ENCODE measurements at regions not wholly inside any gene's neighbourhood (a gene's known extent, or its start where the extent isn't known, plus 50 kb on each side); places are given as distances from the start of the nearest gene placed in this dataset.

GRCh38 chr2:51734115-51734514 is 702.2 kb upstream of the NRXN1 start:
- no peaks in the 10 kb centered on the region for H3K4me1 ChIP-seq (ENCODE audit: control insufficient read depth in 3 of 3, insufficient read depth in 3 of 3, low read length in 3 of 3)
- no peaks in the 10 kb centered on the region for H3K27me3 ChIP-seq (ENCODE audit: control insufficient read depth in 3 of 3, insufficient read depth in 3 of 3, low read length in 3 of 3)
- no peak overlapping the region for H3K9ac ChIP-seq (ENCODE audit: low read depth in 1 of 3, low read length in 3 of 3)
- H3K27ac ChIP-seq (ENCODE audit: low read depth, low read length) = no peak overlapping the region
- H3K4me3 ChIP-seq (ENCODE audit: low read length in 3 of 3) = no peak overlapping the region
- H3K36me3 ChIP-seq (ENCODE audit: control insufficient read depth in 3 of 3, insufficient read depth in 3 of 3, low read length in 3 of 3) = no peaks in the 10 kb centered on the region
- H3K9me3 ChIP-seq (ENCODE audit: control insufficient read depth in 3 of 3, low read length in 3 of 3) = no peaks in the 10 kb centered on the region

GRCh38 chr2:51723691-51724090 is 691.8 kb upstream of the NRXN1 start:
- H3K36me3 ChIP-seq (ENCODE audit: control insufficient read depth in 3 of 3, insufficient read depth in 3 of 3, low read length in 3 of 3) = no peaks in the 10 kb centered on the region
- no peak overlapping the region for H3K4me3 ChIP-seq (ENCODE audit: low read length in 3 of 3)
- no peak overlapping the region for H3K9ac ChIP-seq (ENCODE audit: low read depth in 1 of 3, low read length in 3 of 3)
- no peaks in the 10 kb centered on the region for H3K4me1 ChIP-seq (ENCODE audit: control insufficient read depth in 3 of 3, insufficient read depth in 3 of 3, low read length in 3 of 3)
- peaks cover 0 to 1% (median 0%) of the 10 kb centered on the region in 3 donors for H3K9me3 ChIP-seq (ENCODE audit: control insufficient read depth in 3 of 3, low read length in 3 of 3)
- H3K27me3 ChIP-seq (ENCODE audit: control insufficient read depth in 3 of 3, insufficient read depth in 3 of 3, low read length in 3 of 3) = no peaks in the 10 kb centered on the region
- no peak overlapping the region for H3K27ac ChIP-seq (ENCODE audit: low read depth, low read length)

GRCh38 chr2:51722311-51722710 is 690.4 kb upstream of the NRXN1 start:
- H3K36me3 ChIP-seq (ENCODE audit: control insufficient read depth in 3 of 3, insufficient read depth in 3 of 3, low read length in 3 of 3) = no peaks in the 10 kb centered on the region

DNA sequence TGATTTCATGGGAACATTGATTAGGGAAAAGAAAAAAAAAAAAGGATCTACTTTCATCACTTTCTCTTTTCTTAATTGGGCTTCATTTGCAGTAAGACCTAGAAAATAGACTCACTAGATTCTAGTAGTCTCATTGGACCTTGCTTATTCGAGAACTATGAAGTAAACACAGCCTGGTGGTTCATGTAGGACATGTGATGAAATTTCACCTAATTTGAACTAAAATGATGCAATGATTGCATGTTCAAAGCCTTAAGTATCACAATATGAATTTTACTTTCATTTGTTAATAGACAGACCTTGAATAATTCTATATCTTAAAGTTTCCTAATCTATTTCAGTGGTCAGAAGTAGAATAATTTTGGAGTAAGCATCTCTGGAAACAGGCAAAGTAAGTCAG is 688.9 kb upstream of the NRXN1 start:
- H3K27ac ChIP-seq (ENCODE audit: low read depth, low read length) = no peak overlapping the region
- H3K4me3 ChIP-seq (ENCODE audit: low read length in 3 of 3) = no peak overlapping the region
- H3K27me3 ChIP-seq (ENCODE audit: control insufficient read depth in 3 of 3, insufficient read depth in 3 of 3, low read length in 3 of 3) = no peaks in the 10 kb centered on the region
- H3K4me1 ChIP-seq (ENCODE audit: control insufficient read depth in 3 of 3, insufficient read depth in 3 of 3, low read length in 3 of 3) = no peaks in the 10 kb centered on the region
- peaks cover 0 to 2% (median 0%) of the 10 kb centered on the region in 3 donors for H3K9me3 ChIP-seq (ENCODE audit: control insufficient read depth in 3 of 3, low read length in 3 of 3)
- H3K36me3 ChIP-seq (ENCODE audit: control insufficient read depth in 3 of 3, insufficient read depth in 3 of 3, low read length in 3 of 3) = no peaks in the 10 kb centered on the region
- no peak overlapping the region for H3K9ac ChIP-seq (ENCODE audit: low read depth in 1 of 3, low read length in 3 of 3)

More at GRCh38 chr2:51722311-51722710, 690.4 kb upstream of the NRXN1 start:
- Histone ChIP-seq H3K9me3 (ENCODE audit: control insufficient read depth in 3 of 3, low read length in 3 of 3) (peaks cover 0 to 2% (median 0%) of the 10 kb centered on the region in 3 donors), H3K4me3 (ENCODE audit: low read length in 3 of 3) (no peak overlapping the region), H3K27ac (ENCODE audit: low read depth, low read length) (no peak overlapping the region), H3K9ac (ENCODE audit: low read depth in 1 of 3, low read length in 3 of 3) (no peak overlapping the region), H3K4me1 (ENCODE audit: control insufficient read depth in 3 of 3, insufficient read depth in 3 of 3, low read length in 3 of 3) (no peaks in the 10 kb centered on the region), H3K27me3 (ENCODE audit: control insufficient read depth in 3 of 3, insufficient read depth in 3 of 3, low read length in 3 of 3) (no peaks in the 10 kb centered on the region)

DNA sequence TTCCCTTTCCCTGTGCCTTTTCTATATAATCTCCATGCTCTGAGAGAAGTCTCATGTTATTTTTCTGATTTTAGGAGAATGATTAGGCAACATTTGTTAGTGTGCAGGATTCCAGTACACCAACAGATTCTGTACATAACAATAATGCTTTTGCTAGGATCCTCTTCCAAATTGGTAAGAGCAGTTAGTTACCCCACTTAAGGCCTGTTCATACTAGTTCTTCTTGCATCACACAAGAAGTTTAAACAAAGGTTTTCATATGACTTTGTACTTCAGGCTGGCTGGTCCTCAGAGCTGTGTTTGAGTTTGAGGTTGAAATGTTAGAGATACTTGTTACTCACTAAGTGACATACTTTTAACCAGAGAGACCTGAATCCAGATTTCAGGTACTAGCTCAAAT is 686.9 kb upstream of the NRXN1 start:
- Histone ChIP-seq H3K9me3 (ENCODE audit: control insufficient read depth in 3 of 3, low read length in 3 of 3) (peaks cover 0 to 2% (median 0%) of the 10 kb centered on the region in 3 donors), H3K4me1 (ENCODE audit: control insufficient read depth in 3 of 3, insufficient read depth in 3 of 3, low read length in 3 of 3) (no peaks in the 10 kb centered on the region), H3K27ac (ENCODE audit: low read depth, low read length) (no peak overlapping the region), H3K36me3 (ENCODE audit: control insufficient read depth in 3 of 3, insufficient read depth in 3 of 3, low read length in 3 of 3) (no peaks in the 10 kb centered on the region), H3K9ac (ENCODE audit: low read depth in 1 of 3, low read length in 3 of 3) (no peak overlapping the region), H3K4me3 (ENCODE audit: low read length in 3 of 3) (no peak overlapping the region), H3K27me3 (ENCODE audit: control insufficient read depth in 3 of 3, insufficient read depth in 3 of 3, low read length in 3 of 3) (no peaks in the 10 kb centered on the region)

DNA sequence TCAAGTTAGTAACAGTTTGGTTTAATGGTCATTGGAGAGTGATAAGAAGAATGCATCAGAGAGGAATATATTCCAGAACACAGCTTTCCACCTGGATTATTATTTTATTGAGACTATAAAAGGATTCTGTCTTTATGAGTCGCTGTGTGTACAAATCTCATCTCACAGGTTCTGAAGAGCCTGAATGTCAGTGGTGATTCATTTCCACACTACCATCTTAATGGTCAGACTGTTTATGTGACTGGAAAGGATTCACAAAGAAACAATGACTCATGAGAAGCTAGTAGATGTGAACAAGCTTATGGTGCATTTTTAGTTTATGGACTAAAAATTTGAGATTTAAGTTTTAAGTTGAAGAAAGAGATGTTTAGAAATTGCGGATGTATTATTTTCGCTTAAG is 685.4 kb upstream of the NRXN1 start:
- Histone ChIP-seq H3K9me3 (ENCODE audit: control insufficient read depth in 3 of 3, low read length in 3 of 3) (peaks cover 0 to 2% (median 0%) of the 10 kb centered on the region in 3 donors), H3K4me3 (ENCODE audit: low read length in 3 of 3) (no peak overlapping the region), H3K27me3 (ENCODE audit: control insufficient read depth in 3 of 3, insufficient read depth in 3 of 3, low read length in 3 of 3) (no peaks in the 10 kb centered on the region), H3K4me1 (ENCODE audit: control insufficient read depth in 3 of 3, insufficient read depth in 3 of 3, low read length in 3 of 3) (no peaks in the 10 kb centered on the region), H3K36me3 (ENCODE audit: control insufficient read depth in 3 of 3, insufficient read depth in 3 of 3, low read length in 3 of 3) (no peaks in the 10 kb centered on the region), H3K27ac (ENCODE audit: low read depth, low read length) (no peak overlapping the region), H3K9ac (ENCODE audit: low read depth in 1 of 3, low read length in 3 of 3) (no peak overlapping the region)

- H3K4me3 ChIP-seq (ENCODE audit: low read length in 3 of 3) = no peak overlapping the region
- no peak overlapping the region for H3K9ac ChIP-seq (ENCODE audit: low read depth in 1 of 3, low read length in 3 of 3)
- no peaks in the 10 kb centered on the region for H3K4me1 ChIP-seq (ENCODE audit: control insufficient read depth in 3 of 3, insufficient read depth in 3 of 3, low read length in 3 of 3)
- no peaks in the 10 kb centered on the region for H3K27me3 ChIP-seq (ENCODE audit: control insufficient read depth in 3 of 3, insufficient read depth in 3 of 3, low read length in 3 of 3)
- H3K9me3 ChIP-seq (ENCODE audit: control insufficient read depth in 3 of 3, low read length in 3 of 3) = no peaks in the 10 kb centered on the region
- no peak overlapping the region for H3K27ac ChIP-seq (ENCODE audit: low read depth, low read length)
- no peaks in the 10 kb centered on the region for H3K36me3 ChIP-seq (ENCODE audit: control insufficient read depth in 3 of 3, insufficient read depth in 3 of 3, low read length in 3 of 3)
Measured at GRCh38 chr2:51711766-51712165, 679.8 kb upstream of the NRXN1 start.

GRCh38 chr2:51710222-51710621 is 678.3 kb upstream of the NRXN1 start:
- no peak overlapping the region for H3K27ac ChIP-seq (ENCODE audit: low read depth, low read length)
- no peak overlapping the region for H3K9ac ChIP-seq (ENCODE audit: low read depth in 1 of 3, low read length in 3 of 3)
- H3K27me3 ChIP-seq (ENCODE audit: control insufficient read depth in 3 of 3, insufficient read depth in 3 of 3, low read length in 3 of 3) = no peaks in the 10 kb centered on the region
- no peak overlapping the region for H3K4me3 ChIP-seq (ENCODE audit: low read length in 3 of 3)
- H3K4me1 ChIP-seq (ENCODE audit: control insufficient read depth in 3 of 3, insufficient read depth in 3 of 3, low read length in 3 of 3) = no peaks in the 10 kb centered on the region
- no peaks in the 10 kb centered on the region for H3K36me3 ChIP-seq (ENCODE audit: control insufficient read depth in 3 of 3, insufficient read depth in 3 of 3, low read length in 3 of 3)
- no peaks in the 10 kb centered on the region for H3K9me3 ChIP-seq (ENCODE audit: control insufficient read depth in 3 of 3, low read length in 3 of 3)

DNA sequence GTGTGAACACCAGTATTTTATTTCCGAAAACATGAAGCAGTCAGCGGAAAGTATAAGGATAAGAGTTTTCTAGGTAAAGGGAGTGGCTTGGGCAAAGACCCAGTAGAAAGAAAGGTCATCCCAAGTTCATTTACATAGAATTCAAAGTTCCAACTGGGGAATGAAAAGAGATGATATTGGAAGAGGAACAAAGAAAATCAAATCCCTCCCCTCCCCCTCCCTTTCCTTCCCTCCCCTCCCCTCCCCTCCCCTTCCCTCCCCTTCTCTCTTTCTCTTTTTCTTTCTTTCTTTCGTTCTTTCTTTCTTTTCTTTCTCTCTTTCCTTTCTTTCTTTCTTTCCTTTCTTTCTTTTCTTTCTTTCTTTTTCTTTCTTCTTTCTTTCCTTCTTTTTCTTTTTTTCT is 675.7 kb upstream of the NRXN1 start:
- no peak overlapping the region for H3K9ac ChIP-seq (ENCODE audit: low read depth in 1 of 3, low read length in 3 of 3)

GRCh38 chr2:51706220-51706619 is 674.3 kb upstream of the NRXN1 start:
- H3K4me3 ChIP-seq (ENCODE audit: low read length in 3 of 3) = no peak overlapping the region
- no peaks in the 10 kb centered on the region for H3K27me3 ChIP-seq (ENCODE audit: control insufficient read depth in 3 of 3, insufficient read depth in 3 of 3, low read length in 3 of 3)
- H3K36me3 ChIP-seq (ENCODE audit: control insufficient read depth in 3 of 3, insufficient read depth in 3 of 3, low read length in 3 of 3) = no peaks in the 10 kb centered on the region
- H3K9me3 ChIP-seq (ENCODE audit: control insufficient read depth in 3 of 3, low read length in 3 of 3) = no peaks in the 10 kb centered on the region
- H3K4me1 ChIP-seq (ENCODE audit: control insufficient read depth in 3 of 3, insufficient read depth in 3 of 3, low read length in 3 of 3) = no peaks in the 10 kb centered on the region
- H3K27ac ChIP-seq (ENCODE audit: low read depth, low read length) = no peak overlapping the region
- H3K9ac ChIP-seq (ENCODE audit: low read depth in 1 of 3, low read length in 3 of 3) = no peak overlapping the region

More for the DNA sequence above, 675.7 kb upstream of the NRXN1 start:
- Histone ChIP-seq H3K36me3 (ENCODE audit: control insufficient read depth in 3 of 3, insufficient read depth in 3 of 3, low read length in 3 of 3) (no peaks in the 10 kb centered on the region), H3K4me1 (ENCODE audit: control insufficient read depth in 3 of 3, insufficient read depth in 3 of 3, low read length in 3 of 3) (no peaks in the 10 kb centered on the region), H3K9me3 (ENCODE audit: control insufficient read depth in 3 of 3, low read length in 3 of 3) (no peaks in the 10 kb centered on the region), H3K27me3 (ENCODE audit: control insufficient read depth in 3 of 3, insufficient read depth in 3 of 3, low read length in 3 of 3) (no peaks in the 10 kb centered on the region), H3K27ac (ENCODE audit: low read depth, low read length) (no peak overlapping the region), H3K4me3 (ENCODE audit: low read length in 3 of 3) (no peak overlapping the region)

GRCh38 chr2:51705417-51705816 is 673.5 kb upstream of the NRXN1 start:
- no peaks in the 10 kb centered on the region for H3K9me3 ChIP-seq (ENCODE audit: control insufficient read depth in 3 of 3, low read length in 3 of 3)
- H3K9ac ChIP-seq (ENCODE audit: low read depth in 1 of 3, low read length in 3 of 3) = no peak overlapping the region
- H3K4me1 ChIP-seq (ENCODE audit: control insufficient read depth in 3 of 3, insufficient read depth in 3 of 3, low read length in 3 of 3) = no peaks in the 10 kb centered on the region
- H3K4me3 ChIP-seq (ENCODE audit: low read length in 3 of 3) = no peak overlapping the region
- H3K36me3 ChIP-seq (ENCODE audit: control insufficient read depth in 3 of 3, insufficient read depth in 3 of 3, low read length in 3 of 3) = no peaks in the 10 kb centered on the region
- H3K27me3 ChIP-seq (ENCODE audit: control insufficient read depth in 3 of 3, insufficient read depth in 3 of 3, low read length in 3 of 3) = no peaks in the 10 kb centered on the region
- H3K27ac ChIP-seq (ENCODE audit: low read depth, low read length) = no peak overlapping the region
